ENCODE measurements at regions not wholly inside any gene's neighbourhood (a gene's known extent, or its start where the extent isn't known, plus 50 kb on each side); places are given as distances from the start of the nearest gene placed in this dataset.

- no peaks in the 10 kb centered on the region for H3K36me3 ChIP-seq
- peaks cover 0 to 6% (median 1%) of the 10 kb centered on the region in 4 donors for H3K9me3 ChIP-seq
- WGBS, 2 donors, result 63 to 70% methylated on average over 1 of the region's 1 CpG
- no peaks in the 10 kb centered on the region for H3K4me1 ChIP-seq
- ATAC-seq (ENCODE audit: low FRiP score in 2 of 2), result no peak
- H3K27ac ChIP-seq, result no peak overlapping the region
- no peak for DNase-seq
- TF ChIP-seq CTCF (IDR thresholded peaks at IDR 0.05) (no peak), POLR2AphosphoS5 (IDR thresholded peaks at IDR 0.05) (no peak), POLR2A (IDR thresholded peaks at IDR 0.05) (no peak), EP300 (IDR thresholded peaks at IDR 0.05) (no peak)
- no peaks in the 10 kb centered on the region for H3K27me3 ChIP-seq
- H3K4me3 ChIP-seq, result no peak overlapping the region
These were observed 1066.5 kb downstream of the SLITRK1 start for GRCh38 chr13:82815791-82816190.

GRCh38 chr13:82803341-82803740 is 1078.9 kb downstream of the SLITRK1 start:
- H3K36me3 ChIP-seq, result no peaks in the 10 kb centered on the region
- 97 to 100% methylated on average over 1 of the region's 1 CpG for WGBS, 2 donors
- DNase-seq, result no peak
- no peaks in the 10 kb centered on the region for H3K27me3 ChIP-seq
- H3K9me3 ChIP-seq, result no peaks in the 10 kb centered on the region
- H3K4me3 ChIP-seq, result no peak overlapping the region
- ATAC-seq (ENCODE audit: low FRiP score in 2 of 2), result no peak
- TF ChIP-seq POLR2AphosphoS5 (IDR thresholded peaks at IDR 0.05), result no peak
- TF ChIP-seq POLR2A (IDR thresholded peaks at IDR 0.05), result no peak
- no peak for TF ChIP-seq EP300 (IDR thresholded peaks at IDR 0.05)
- TF ChIP-seq CTCF (IDR thresholded peaks at IDR 0.05), result no peak
- no peak overlapping the region for H3K27ac ChIP-seq
- H3K4me1 ChIP-seq, result no peaks in the 10 kb centered on the region

DNA sequence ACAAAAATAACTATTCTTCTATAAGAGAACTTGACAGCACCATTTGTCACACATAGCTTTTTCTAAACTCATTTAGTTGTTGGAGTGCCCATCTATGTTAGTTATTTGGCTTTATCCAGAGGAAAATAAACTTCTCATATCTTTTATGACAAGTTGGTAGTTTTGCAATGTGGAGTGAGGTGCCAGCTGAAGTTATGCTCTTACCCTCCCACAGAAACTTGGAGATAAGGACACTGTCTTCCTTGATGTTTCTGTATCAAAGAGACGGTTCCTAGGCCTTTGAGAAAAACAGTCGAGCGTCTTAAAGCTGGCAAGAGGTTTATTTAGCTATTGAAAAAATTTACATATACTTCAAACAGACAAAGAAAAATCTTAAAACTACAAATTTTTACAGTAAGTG is 1079.7 kb downstream of the SLITRK1 start:
- Histone ChIP-seq H3K4me1 (no peaks in the 10 kb centered on the region), H3K36me3 (no peaks in the 10 kb centered on the region), H3K27ac (no peak overlapping the region), H3K27me3 (no peaks in the 10 kb centered on the region), H3K9me3 (no peaks in the 10 kb centered on the region), H3K4me3 (no peak overlapping the region)
- no peak for ATAC-seq (ENCODE audit: low FRiP score in 2 of 2)
- DNase-seq, result no peak
- WGBS, 2 donors, result 64 to 70% methylated on average over 3 of the region's 3 CpGs
- no peak for TF ChIP-seq POLR2A (IDR thresholded peaks at IDR 0.05)
- no peak for TF ChIP-seq CTCF (IDR thresholded peaks at IDR 0.05)
- no peak for TF ChIP-seq POLR2AphosphoS5 (IDR thresholded peaks at IDR 0.05)
- TF ChIP-seq EP300 (IDR thresholded peaks at IDR 0.05), result no peak

DNA sequence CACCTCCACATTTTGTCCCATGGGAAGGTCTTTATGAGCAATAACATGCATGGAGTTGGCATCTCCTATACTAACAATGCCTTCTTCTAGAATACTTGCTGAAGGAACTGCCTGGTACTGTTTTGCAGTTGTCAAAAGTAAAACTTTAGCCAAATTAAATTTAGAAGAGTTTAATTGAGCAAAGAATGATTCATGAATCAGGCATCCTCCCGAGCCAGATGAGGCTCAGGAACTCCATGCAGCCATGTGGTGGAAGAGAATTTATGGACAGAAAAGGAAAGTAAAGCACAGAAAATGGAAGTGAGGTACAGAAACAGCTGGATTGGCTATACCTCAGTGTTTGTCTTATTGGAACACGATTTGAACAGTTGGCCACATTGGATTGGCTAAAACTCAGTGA is 1081.9 kb downstream of the SLITRK1 start:
- DNase-seq, result no peak
- WGBS, 2 donors, result 76 to 79% methylated on average over 2 of the region's 2 CpGs
- Histone ChIP-seq H3K36me3 (no peaks in the 10 kb centered on the region), H3K27ac (no peak overlapping the region), H3K4me3 (no peak overlapping the region), H3K4me1 (no peaks in the 10 kb centered on the region), H3K27me3 (no peaks in the 10 kb centered on the region), H3K9me3 (no peaks in the 10 kb centered on the region)
- TF ChIP-seq EP300 (IDR thresholded peaks at IDR 0.05), result no peak
- TF ChIP-seq POLR2AphosphoS5 (IDR thresholded peaks at IDR 0.05), result no peak
- TF ChIP-seq CTCF (IDR thresholded peaks at IDR 0.05), result no peak
- TF ChIP-seq POLR2A (IDR thresholded peaks at IDR 0.05), result no peak
- no peak for ATAC-seq (ENCODE audit: low FRiP score in 2 of 2)

DNA sequence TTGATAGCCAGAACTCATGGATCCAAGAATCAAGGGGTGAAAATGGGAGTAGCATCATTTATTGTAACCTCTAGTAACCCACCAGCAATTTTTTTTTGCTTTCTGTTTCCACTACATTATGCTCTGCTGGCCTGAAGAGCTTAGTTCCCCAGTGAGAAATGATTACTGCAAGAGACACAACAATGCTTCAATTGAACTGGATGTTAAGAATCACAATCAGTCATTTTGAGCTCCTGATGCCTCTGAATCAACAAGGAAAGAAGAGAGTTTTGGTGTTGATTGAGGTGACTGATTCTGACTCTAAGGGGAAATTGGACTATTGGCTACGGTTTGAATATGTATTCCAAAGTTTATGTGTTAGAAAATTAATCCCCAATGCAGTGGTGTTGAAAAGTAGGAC is 1084.4 kb downstream of the SLITRK1 start:
- no peaks in the 10 kb centered on the region for H3K9me3 ChIP-seq
- no peaks in the 10 kb centered on the region for H3K27me3 ChIP-seq
- H3K4me1 ChIP-seq, result no peaks in the 10 kb centered on the region
- no peak for DNase-seq
- H3K36me3 ChIP-seq, result no peaks in the 10 kb centered on the region
- no peak overlapping the region for H3K4me3 ChIP-seq
- 38 to 51% methylated on average over 1 of the region's 1 CpG for WGBS, 2 donors
- ATAC-seq (ENCODE audit: low FRiP score in 2 of 2), result no peak
- TF ChIP-seq CTCF (IDR thresholded peaks at IDR 0.05), result no peak
- TF ChIP-seq POLR2AphosphoS5 (IDR thresholded peaks at IDR 0.05), result no peak
- no peak for TF ChIP-seq EP300 (IDR thresholded peaks at IDR 0.05)
- no peak for TF ChIP-seq POLR2A (IDR thresholded peaks at IDR 0.05)
- no peak overlapping the region for H3K27ac ChIP-seq

Data from upper lobe of left lung (tissue), 6 donors.